ENCODE measurements at regions not wholly inside any gene's neighbourhood (a gene's known extent, or its start where the extent isn't known, plus 50 kb on each side); places are given as distances from the start of the nearest gene placed in this dataset.

DNA sequence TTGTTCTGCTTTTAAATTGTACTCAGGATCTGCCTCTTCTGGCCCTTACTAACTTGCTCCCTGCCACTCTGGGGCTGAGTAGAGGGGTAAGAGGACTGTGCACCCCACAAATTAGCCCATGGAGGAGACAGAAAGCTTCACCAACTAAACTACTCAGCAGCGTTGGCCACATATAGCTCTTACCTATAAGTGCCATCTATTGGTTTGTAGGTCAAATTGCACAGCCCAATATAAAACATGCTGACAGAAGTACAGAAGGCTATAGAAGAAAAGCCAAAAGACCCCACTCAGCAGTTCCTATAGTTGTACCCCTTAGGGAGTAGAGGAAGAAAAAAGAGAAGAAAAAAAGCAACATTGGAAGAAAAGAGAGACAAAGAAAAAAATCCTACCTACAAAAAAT, 341.2 kb upstream of the FMR1 start:
- H3K4me1 Mint-ChIP-seq (ENCODE audit: low read depth), result no peaks in the 10 kb centered on the region
- H3K27ac Mint-ChIP-seq, result no peak overlapping the region
- no peaks in the 10 kb centered on the region for H3K27me3 Mint-ChIP-seq (ENCODE audit: low read depth)
- POLR2A ChIA-PET, result no interaction called here
- ATAC-seq (no peak), DNase-seq (no peak)
- no peaks in the 10 kb centered on the region for H3K9me3 Mint-ChIP-seq (ENCODE audit: insufficient read depth)
- no peaks in the 10 kb centered on the region for H3K36me3 Mint-ChIP-seq (ENCODE audit: low read depth)
- H3K4me3 Mint-ChIP-seq, result no peak overlapping the region
- CTCF ChIA-PET, result no interaction called here

DNA sequence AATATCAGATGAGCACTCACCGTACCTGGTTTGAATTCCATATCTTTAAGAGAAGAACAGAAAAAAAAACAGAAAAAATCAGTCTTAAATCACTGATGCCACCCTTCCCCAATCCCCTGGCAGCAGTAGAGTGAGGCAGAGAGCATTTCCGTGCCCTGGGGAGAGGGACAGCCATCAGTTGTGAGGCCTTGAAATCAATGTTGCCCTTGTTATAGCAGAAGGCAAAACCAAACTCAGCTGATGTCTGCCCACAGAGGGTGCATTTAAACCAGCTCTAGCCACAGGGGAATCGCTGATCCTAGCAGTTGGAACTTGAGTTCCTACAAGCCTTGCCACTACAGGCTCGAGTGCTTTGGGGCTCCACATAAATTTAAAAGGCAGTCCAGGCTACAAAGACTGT, 338.5 kb upstream of the FMR1 start:
- ATAC-seq (no peak), DNase-seq (no peak)
- Mint-ChIP-seq H3K27me3 (ENCODE audit: low read depth) (peaks cover 2% of the 10 kb centered on the region), H3K4me1 (ENCODE audit: low read depth) (no peaks in the 10 kb centered on the region), H3K27ac (no peak overlapping the region), H3K4me3 (no peak overlapping the region), H3K36me3 (ENCODE audit: low read depth) (no peaks in the 10 kb centered on the region), H3K9me3 (ENCODE audit: insufficient read depth) (no peaks in the 10 kb centered on the region)
- CTCF ChIA-PET, result no interaction called here
- POLR2A ChIA-PET, result no interaction called here

DNA sequence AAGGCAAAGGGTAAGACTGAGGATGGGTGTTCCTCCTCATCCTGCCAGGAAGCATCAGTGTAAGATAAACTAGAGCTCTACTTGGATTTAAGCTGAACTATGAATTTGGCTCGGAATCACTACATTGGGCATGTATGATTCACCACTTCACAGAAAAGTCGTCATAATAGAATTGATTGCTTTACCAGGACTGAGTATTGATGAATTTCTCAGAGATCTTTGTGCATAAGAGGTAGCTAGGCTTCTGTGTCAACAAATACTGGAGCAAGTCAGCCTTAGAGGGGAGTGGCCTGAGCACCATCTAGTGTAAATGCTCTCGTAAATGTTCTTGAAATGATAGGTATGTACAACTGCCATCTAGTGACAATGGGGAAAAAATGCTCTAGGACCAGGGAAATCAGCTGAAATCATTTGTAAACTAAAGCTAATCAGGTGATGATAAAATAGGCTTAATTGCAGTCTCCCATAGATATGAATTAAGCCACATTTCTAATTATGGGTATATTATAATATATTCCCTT, 309.5 kb upstream of the FMR1 start:
- ChIA-PET POLR2A (no interaction called here), CTCF (no interaction called here)
- Mint-ChIP-seq H3K27me3 (ENCODE audit: low read depth) (no peaks in the 10 kb centered on the region), H3K4me3 (no peak overlapping the region), H3K36me3 (ENCODE audit: low read depth) (no peaks in the 10 kb centered on the region), H3K27ac (no peak overlapping the region), H3K9me3 (ENCODE audit: insufficient read depth) (no peaks in the 10 kb centered on the region), H3K4me1 (ENCODE audit: low read depth) (no peaks in the 10 kb centered on the region)
- ATAC-seq, result no peak
- DNase-seq, result no peak

DNA sequence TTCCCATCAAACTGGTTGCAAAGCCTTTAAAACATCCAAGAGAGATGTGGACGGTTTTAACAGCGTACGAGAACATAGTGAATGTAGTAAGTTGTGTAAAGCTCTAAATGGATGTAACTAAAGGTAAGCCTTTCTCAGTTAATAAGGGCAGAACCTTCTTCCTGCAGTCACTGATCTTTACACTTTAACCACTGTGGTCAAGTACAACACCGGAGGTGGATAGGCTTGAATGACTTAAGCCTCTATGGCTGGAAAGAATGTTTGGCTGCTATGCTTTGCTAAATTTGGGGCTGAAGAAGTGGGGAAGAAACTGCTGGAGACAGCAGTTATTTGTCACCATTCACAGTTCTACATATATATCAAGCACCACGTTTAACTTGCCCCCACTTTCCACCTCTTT, 285.1 kb upstream of the FMR1 start:
- no peak for ATAC-seq

DNA sequence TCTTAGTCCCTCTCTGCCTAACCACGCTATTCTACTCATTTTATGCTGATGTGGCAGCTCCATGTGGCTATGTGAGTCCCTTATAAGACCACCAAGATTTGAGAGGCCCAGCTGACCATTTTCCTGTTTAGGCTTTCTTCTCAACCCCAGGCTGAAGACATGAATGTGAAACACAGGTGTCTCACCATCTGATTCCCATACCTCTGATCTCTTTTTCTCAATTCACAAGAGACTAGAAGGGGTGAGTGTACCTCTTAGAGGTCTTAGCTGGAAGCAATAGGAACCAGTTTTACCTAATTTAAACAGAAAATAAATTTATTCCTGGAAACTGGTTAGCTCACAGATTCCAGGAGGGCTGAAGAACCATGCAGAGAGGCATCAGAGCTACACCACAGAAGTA, 276.5 kb upstream of the FMR1 start:
- POLR2A ChIA-PET, result no interaction called here
- Mint-ChIP-seq H3K27ac (no peak overlapping the region), H3K4me3 (no peak overlapping the region), H3K4me1 (ENCODE audit: low read depth) (peaks cover 1% of the 10 kb centered on the region), H3K36me3 (ENCODE audit: low read depth) (no peaks in the 10 kb centered on the region), H3K27me3 (ENCODE audit: low read depth) (no peaks in the 10 kb centered on the region), H3K9me3 (ENCODE audit: insufficient read depth) (no peaks in the 10 kb centered on the region)
- CTCF ChIA-PET, result no interaction called here
- DNase-seq (no peak), ATAC-seq (no peak)

More for the DNA sequence above, 285.1 kb upstream of the FMR1 start:
- POLR2A ChIA-PET, result no interaction called here
- Mint-ChIP-seq H3K9me3 (ENCODE audit: insufficient read depth) (no peaks in the 10 kb centered on the region), H3K36me3 (ENCODE audit: low read depth) (no peaks in the 10 kb centered on the region), H3K27ac (no peak overlapping the region), H3K4me1 (ENCODE audit: low read depth) (no peaks in the 10 kb centered on the region), H3K4me3 (no peak overlapping the region), H3K27me3 (ENCODE audit: low read depth) (no peaks in the 10 kb centered on the region)
- DNase-seq, result no peak
- CTCF ChIA-PET, result no interaction called here

DNA sequence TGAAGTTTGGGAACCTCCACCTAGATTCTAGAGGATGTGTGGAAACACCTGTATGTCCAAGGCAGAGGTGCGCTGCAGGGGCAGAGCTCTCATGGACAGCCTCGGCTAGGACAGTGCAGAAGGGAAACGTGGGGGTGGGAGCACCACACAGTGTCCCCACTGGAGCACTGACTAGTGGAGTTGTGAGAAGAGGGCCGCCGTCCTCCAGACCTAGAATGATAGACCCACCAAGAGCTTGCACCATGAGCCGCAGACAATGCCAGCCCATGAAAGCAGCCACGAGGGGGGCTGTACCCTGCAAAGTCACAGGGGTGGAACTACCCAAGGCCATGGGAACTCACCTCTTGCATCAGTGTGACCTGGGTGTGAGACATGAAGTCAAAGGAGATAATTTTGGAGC, 274.5 kb upstream of the FMR1 start:
- H3K9me3 Mint-ChIP-seq (ENCODE audit: insufficient read depth), result no peaks in the 10 kb centered on the region
- ChIA-PET POLR2A (no interaction called here), CTCF (no interaction called here)
- no peak overlapping the region for H3K4me3 Mint-ChIP-seq
- peaks cover 1% of the 10 kb centered on the region for H3K4me1 Mint-ChIP-seq (ENCODE audit: low read depth)
- no peaks in the 10 kb centered on the region for H3K36me3 Mint-ChIP-seq (ENCODE audit: low read depth)
- DNase-seq (no peak), ATAC-seq (no peak)
- H3K27ac Mint-ChIP-seq, result no peak overlapping the region
- H3K27me3 Mint-ChIP-seq (ENCODE audit: low read depth), result no peaks in the 10 kb centered on the region

DNA sequence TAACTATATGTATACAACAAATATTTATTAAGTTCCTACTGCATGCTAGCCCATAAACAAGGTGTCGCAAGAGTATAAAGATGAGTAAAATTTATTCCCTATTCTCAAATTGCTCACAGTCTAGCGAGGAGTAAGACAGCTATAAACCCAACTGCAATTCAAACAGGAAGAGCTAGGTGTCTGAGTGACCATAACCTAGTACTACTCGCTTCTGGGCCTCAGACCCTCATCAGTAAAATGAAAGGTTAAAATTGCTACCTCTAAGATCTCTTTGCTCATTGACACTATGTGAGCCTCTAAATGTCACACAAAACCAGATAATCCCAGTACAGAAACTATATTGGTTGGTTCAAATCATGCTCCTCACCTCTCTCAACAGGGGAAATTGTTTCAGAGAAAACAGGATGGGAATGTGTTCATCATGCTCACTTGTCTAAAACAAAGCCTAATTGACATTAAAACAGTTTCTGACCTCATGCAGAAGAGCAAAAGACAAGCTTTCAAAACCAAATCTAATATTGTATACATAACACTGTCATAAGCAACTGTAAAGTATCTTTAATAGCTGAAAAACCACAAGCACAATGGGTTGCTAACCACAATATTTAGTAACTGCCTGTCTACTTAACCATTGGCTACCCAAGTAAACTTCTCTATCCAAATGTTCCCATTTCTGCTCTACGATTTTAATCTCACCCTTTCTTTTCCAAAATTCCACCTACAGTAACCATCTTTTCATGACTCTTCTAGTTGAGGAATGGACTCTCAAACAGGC, 264.6 kb upstream of the FMR1 start:
- Mint-ChIP-seq H3K4me3 (no peak overlapping the region), H3K27ac (no peak overlapping the region), H3K4me1 (ENCODE audit: low read depth) (no peaks in the 10 kb centered on the region), H3K36me3 (ENCODE audit: low read depth) (no peaks in the 10 kb centered on the region), H3K27me3 (ENCODE audit: low read depth) (no peaks in the 10 kb centered on the region), H3K9me3 (ENCODE audit: insufficient read depth) (no peaks in the 10 kb centered on the region)
- POLR2A ChIA-PET, result no interaction called here
- CTCF ChIA-PET, result no interaction called here
- DNase-seq, result no peak
- no peak for ATAC-seq

DNA sequence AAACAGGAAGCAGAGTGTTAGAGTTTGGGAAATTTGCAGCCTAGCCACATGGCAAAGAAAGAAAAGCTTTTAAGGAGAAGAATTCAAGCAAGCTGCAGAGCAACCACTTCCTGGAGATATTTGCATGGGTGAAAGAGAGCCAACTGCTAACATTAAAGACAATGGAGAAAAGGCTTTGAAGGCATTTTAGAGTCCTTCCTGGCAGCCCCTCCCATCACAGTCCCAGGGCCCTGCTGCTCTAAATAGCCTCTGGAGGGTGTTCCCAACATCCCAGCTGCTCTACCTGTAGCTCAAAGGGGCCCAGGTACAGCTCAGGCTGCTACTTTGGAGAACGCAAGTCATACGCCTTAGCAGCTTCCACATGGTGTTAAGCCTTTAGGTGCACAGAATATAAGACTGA, 235.9 kb upstream of the FMR1 start:
- no peak for DNase-seq
- Mint-ChIP-seq H3K4me3 (no peak overlapping the region), H3K4me1 (ENCODE audit: low read depth) (no peaks in the 10 kb centered on the region), H3K27ac (no peak overlapping the region), H3K36me3 (ENCODE audit: low read depth) (no peaks in the 10 kb centered on the region), H3K9me3 (ENCODE audit: insufficient read depth) (no peaks in the 10 kb centered on the region), H3K27me3 (ENCODE audit: low read depth) (no peaks in the 10 kb centered on the region)
- no peak for ATAC-seq
- CTCF ChIA-PET, result no interaction called here
- POLR2A ChIA-PET, result no interaction called here

DNA sequence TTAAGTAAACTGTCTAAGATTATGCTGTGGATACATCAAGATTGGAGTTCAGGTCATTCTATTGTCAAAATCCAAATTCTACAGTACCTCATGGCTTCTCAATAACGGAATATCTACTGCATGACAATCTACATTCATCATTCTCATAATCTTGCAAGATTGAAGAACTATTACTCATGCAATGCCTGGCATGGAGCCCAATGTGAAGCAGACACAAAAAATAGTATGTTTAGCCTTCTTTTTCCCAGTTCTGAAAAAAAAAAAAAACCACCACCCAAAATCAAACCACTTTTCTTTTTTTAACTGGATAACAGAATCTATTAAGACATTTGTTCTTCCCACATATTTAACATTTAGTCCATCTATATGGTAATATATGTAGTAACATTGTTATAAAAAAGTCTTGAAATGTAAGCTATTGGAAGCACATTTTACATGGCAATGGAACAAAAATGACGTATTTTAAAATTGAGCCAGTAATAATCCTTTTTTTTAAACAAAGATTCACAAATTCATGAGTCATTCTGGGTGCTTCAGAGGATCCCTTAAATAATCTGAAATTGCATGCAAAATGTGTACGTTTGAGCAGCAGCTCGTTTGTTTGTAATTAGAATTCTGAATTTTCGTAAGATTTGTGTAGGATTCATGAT, 232.2 kb upstream of the FMR1 start:
- H3K4me1 Mint-ChIP-seq (ENCODE audit: low read depth), result no peaks in the 10 kb centered on the region
- DNase-seq, result no peak
- H3K9me3 Mint-ChIP-seq (ENCODE audit: insufficient read depth), result no peaks in the 10 kb centered on the region
- no peak overlapping the region for H3K4me3 Mint-ChIP-seq
- ChIA-PET POLR2A (no interaction called here), CTCF (no interaction called here)
- H3K27me3 Mint-ChIP-seq (ENCODE audit: low read depth), result no peaks in the 10 kb centered on the region
- H3K36me3 Mint-ChIP-seq (ENCODE audit: low read depth), result no peaks in the 10 kb centered on the region
- H3K27ac Mint-ChIP-seq, result no peak overlapping the region
- ATAC-seq, result no peak

DNA sequence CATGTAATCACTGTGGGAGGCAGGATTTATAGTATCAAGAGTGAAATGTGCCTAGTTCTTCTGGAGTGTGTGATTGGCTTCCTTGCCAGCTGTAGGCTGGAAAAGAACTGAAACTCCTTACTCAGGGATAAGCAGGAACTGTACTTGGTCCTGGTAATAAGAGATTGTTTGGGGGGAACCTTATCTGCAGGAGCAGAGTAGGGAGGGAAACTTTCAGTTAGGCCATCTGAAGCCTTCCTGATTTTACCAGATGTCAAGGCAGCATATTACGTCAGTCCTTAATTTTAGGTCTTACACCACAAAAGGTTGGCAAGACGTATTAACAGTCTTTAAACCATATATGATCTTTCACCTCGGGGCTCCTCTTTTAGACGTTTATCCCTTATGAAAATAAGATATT, 231.5 kb upstream of the FMR1 start:
- H3K27ac Mint-ChIP-seq, result no peak overlapping the region
- no peaks in the 10 kb centered on the region for H3K9me3 Mint-ChIP-seq (ENCODE audit: insufficient read depth)
- POLR2A ChIA-PET, result no interaction called here
- ATAC-seq, result no peak
- no peaks in the 10 kb centered on the region for H3K4me1 Mint-ChIP-seq (ENCODE audit: low read depth)
- DNase-seq, result no peak
- no peaks in the 10 kb centered on the region for H3K36me3 Mint-ChIP-seq (ENCODE audit: low read depth)
- CTCF ChIA-PET, result no interaction called here
- no peak overlapping the region for H3K4me3 Mint-ChIP-seq
- H3K27me3 Mint-ChIP-seq (ENCODE audit: low read depth), result no peaks in the 10 kb centered on the region

DNA sequence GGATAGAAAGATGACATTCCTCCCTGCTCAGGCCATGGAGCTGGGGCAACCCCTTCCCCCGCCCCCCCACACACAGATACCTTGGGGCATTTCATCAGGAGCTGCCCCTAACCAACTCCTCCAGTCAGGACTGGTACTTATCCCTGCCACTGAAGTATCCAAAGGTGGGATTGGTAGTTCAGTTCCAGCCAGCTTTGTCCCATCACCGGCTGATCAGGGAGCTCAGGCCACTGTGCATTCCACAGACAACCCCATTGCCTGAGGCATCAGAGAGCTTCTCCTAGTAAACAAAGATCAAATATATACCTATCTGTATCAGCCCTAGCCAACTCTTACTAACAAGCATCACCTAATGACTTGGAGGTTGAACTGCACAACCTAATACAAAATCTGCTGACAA, 218.2 kb upstream of the FMR1 start:
- no peaks in the 10 kb centered on the region for H3K36me3 Mint-ChIP-seq (ENCODE audit: low read depth)
- DNase-seq (no peak), ATAC-seq (no peak)
- H3K27ac Mint-ChIP-seq, result no peak overlapping the region
- CTCF ChIA-PET, result no interaction called here
- H3K9me3 Mint-ChIP-seq (ENCODE audit: insufficient read depth), result no peaks in the 10 kb centered on the region
- POLR2A ChIA-PET, result no interaction called here
- no peak overlapping the region for H3K4me3 Mint-ChIP-seq
- H3K4me1 Mint-ChIP-seq (ENCODE audit: low read depth), result no peaks in the 10 kb centered on the region
- H3K27me3 Mint-ChIP-seq (ENCODE audit: low read depth), result no peaks in the 10 kb centered on the region

DNA sequence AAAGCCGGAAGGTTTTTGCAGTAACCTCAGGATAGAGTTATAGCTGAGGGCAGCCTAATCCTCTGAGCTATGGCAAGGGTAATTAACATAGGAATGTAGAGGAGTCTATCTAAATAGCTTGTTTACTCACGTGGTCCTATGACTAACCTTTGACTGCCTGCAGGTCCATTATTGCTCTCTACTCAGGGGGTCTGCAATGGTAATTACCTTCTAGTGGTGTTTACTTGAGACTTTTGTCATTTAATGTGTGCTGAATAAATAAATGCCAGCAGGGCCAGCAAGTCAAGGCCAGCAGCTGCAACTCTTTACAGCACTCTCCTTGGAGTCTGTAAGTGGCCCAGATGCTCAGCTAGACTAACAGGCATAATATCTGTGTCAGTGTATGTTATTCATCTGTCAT, 212.7 kb upstream of the FMR1 start:
- ChIA-PET POLR2A (no interaction called here), CTCF (no interaction called here)

DNA sequence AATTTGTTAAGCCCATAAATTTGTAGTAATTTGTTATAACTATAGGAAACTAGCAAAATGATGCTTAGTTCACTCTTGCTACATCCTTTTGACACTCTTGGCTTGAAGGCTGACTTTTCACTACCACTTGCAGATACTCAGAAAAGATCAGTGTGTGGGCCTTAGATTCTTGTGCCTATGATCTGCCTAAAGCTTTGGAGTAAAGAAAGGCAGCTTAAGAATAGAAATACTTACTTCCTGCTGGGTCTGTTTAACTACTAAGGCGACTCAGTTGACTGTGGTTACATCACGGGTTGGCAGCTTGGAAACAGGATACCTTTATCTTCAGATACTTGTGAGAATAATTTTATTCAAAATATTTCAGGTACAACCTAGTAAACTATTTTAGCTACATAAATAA, 201.4 kb upstream of the FMR1 start:
- ATAC-seq (no peak), DNase-seq (no peak)
- Mint-ChIP-seq H3K4me3 (no peak overlapping the region), H3K9me3 (ENCODE audit: insufficient read depth) (no peaks in the 10 kb centered on the region), H3K36me3 (ENCODE audit: low read depth) (no peaks in the 10 kb centered on the region), H3K27ac (no peak overlapping the region), H3K27me3 (ENCODE audit: low read depth) (no peaks in the 10 kb centered on the region), H3K4me1 (ENCODE audit: low read depth) (no peaks in the 10 kb centered on the region)
- POLR2A ChIA-PET, result no interaction called here
- CTCF ChIA-PET, result no interaction called here

More for the DNA sequence above, 212.7 kb upstream of the FMR1 start:
- H3K9me3 Mint-ChIP-seq (ENCODE audit: insufficient read depth), result no peaks in the 10 kb centered on the region
- H3K4me3 Mint-ChIP-seq, result no peak overlapping the region
- ATAC-seq (no peak), DNase-seq (no peak)
- H3K27me3 Mint-ChIP-seq (ENCODE audit: low read depth), result no peaks in the 10 kb centered on the region
- no peak overlapping the region for H3K27ac Mint-ChIP-seq
- H3K4me1 Mint-ChIP-seq (ENCODE audit: low read depth), result no peaks in the 10 kb centered on the region
- H3K36me3 Mint-ChIP-seq (ENCODE audit: low read depth), result no peaks in the 10 kb centered on the region

All from activated CD8-positive, alpha-beta T cell treated with anti-CD3 and anti-CD28 coated beads, Interleukin-2, amount 10 ng/mL, durations not matched to agents 7 days and 5 days (primary cell).